Liver (tissue), 3 donors: ENCODE measurements at regions not wholly inside any gene's neighbourhood (a gene's known extent, or its start where the extent isn't known, plus 50 kb on each side); places are given as distances from the start of the nearest gene placed in this dataset.

Source experiments
- GABPA ChIP-seq, 2 donors: IDR thresholded peaks in 1 of 2; conservative IDR thresholded peaks in 1 of 2; 2 replicates each; pipeline ENCODE4 v1.6.1; 2016; ENCODE audit warnings: antibody characterized with exemption in 2 of 2, mild to moderate bottlenecking in 1 of 2, moderate library complexity in 1 of 2
- RAD21 ChIP-seq, 2 donors: IDR thresholded peaks; 2 replicates each; pipeline ENCODE4 v1.6.1; 2016; ENCODE audit warnings: antibody characterized with exemption in 2 of 2, mild to moderate bottlenecking in 2 of 2
- RXRA ChIP-seq, 2 donors: IDR thresholded peaks; 2 replicates each; pipeline ENCODE4 v1.6.1; 2017 to 2018; ENCODE audit warnings: antibody characterized with exemption in 2 of 2, mild to moderate bottlenecking in 1 of 2
- TF ChIP-seq, protein P1 (sequence below): fragments of 150-350 bp; IDR thresholded peaks from 2 replicates; pipeline ENCODE4 v1.5.1; 2017; ENCODE audit warnings: improper control_type of control experiment, low read depth, low read length; ENCODE audit not compliant: missing input control
- TF ChIP-seq, protein P2 (sequence below): IDR thresholded peaks from 2 replicates; pipeline ENCODE4 v1.6.1; 2016; ENCODE audit warnings: antibody characterized with exemption, mild to moderate bottlenecking
- donor health status: healthy.
- donor health status: healthy.

DNA sequence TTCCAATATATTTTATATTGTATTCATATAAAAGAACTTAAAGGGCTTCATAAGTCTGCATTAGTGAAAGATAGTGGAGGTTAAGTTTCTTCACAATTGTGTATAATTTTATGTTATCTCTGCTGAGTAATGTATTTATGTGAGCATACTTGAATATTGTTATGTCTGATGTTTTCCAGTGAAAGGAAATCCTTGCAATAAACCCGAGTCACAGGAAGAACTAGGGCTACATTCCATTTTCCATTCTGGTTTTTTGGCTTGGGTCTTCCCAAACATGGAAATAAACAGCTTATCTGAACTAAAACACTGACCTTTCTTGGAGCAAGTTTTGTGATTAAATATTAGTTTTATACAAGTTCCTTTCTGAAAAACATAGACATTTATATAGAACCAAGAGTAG lies 231.3 kb upstream of the GPRIN3 start:
- TF ChIP-seq RAD21 (IDR thresholded peaks at IDR 0.05) = no peak
- TF ChIP-seq, protein P1, sequence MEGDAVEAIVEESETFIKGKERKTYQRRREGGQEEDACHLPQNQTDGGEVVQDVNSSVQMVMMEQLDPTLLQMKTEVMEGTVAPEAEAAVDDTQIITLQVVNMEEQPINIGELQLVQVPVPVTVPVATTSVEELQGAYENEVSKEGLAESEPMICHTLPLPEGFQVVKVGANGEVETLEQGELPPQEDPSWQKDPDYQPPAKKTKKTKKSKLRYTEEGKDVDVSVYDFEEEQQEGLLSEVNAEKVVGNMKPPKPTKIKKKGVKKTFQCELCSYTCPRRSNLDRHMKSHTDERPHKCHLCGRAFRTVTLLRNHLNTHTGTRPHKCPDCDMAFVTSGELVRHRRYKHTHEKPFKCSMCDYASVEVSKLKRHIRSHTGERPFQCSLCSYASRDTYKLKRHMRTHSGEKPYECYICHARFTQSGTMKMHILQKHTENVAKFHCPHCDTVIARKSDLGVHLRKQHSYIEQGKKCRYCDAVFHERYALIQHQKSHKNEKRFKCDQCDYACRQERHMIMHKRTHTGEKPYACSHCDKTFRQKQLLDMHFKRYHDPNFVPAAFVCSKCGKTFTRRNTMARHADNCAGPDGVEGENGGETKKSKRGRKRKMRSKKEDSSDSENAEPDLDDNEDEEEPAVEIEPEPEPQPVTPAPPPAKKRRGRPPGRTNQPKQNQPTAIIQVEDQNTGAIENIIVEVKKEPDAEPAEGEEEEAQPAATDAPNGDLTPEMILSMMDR = no peak
- no peak for TF ChIP-seq GABPA (IDR thresholded peaks at IDR 0.05 in 1 of 2, conservative IDR thresholded peaks at IDR 0.05 in 1 of 2)
- TF ChIP-seq, protein P2, sequence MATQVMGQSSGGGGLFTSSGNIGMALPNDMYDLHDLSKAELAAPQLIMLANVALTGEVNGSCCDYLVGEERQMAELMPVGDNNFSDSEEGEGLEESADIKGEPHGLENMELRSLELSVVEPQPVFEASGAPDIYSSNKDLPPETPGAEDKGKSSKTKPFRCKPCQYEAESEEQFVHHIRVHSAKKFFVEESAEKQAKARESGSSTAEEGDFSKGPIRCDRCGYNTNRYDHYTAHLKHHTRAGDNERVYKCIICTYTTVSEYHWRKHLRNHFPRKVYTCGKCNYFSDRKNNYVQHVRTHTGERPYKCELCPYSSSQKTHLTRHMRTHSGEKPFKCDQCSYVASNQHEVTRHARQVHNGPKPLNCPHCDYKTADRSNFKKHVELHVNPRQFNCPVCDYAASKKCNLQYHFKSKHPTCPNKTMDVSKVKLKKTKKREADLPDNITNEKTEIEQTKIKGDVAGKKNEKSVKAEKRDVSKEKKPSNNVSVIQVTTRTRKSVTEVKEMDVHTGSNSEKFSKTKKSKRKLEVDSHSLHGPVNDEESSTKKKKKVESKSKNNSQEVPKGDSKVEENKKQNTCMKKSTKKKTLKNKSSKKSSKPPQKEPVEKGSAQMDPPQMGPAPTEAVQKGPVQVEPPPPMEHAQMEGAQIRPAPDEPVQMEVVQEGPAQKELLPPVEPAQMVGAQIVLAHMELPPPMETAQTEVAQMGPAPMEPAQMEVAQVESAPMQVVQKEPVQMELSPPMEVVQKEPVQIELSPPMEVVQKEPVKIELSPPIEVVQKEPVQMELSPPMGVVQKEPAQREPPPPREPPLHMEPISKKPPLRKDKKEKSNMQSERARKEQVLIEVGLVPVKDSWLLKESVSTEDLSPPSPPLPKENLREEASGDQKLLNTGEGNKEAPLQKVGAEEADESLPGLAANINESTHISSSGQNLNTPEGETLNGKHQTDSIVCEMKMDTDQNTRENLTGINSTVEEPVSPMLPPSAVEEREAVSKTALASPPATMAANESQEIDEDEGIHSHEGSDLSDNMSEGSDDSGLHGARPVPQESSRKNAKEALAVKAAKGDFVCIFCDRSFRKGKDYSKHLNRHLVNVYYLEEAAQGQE = no peak
- no peak for TF ChIP-seq RXRA (IDR thresholded peaks at IDR 0.05)
